GM23338 (cell line): ENCODE measurements at regions not wholly inside any gene's neighbourhood (a gene's known extent, or its start where the extent isn't known, plus 50 kb on each side); places are given as distances from the start of the nearest gene placed in this dataset.

Experiments
- ATAC-seq: fragments of 200-7000 bp; cut with Tn5 transposase; 3 replicates; pipeline ENCODE4 v1.9.1; 2020
- DNase-seq: peaks from one replicate; pipeline ENCODE4 v3.0.0-alpha.2; 2015; ENCODE audit warnings: low spot score
- H2AFZ ChIP-seq: fragments of 200-600 bp; sonication (generic); 2 replicates; pipeline ENCODE4 v1.8.0; 2016; ENCODE audit warnings: antibody characterized with exemption, mild to moderate bottlenecking, moderate library complexity
- H3F3A ChIP-seq: fragments of 200-600 bp; sonication (generic); replicated peaks from 2 replicates; pipeline ENCODE4 v1.8.0; 2017; ENCODE audit warnings: antibody characterized with exemption, mixed run types, low read depth
- H3K27ac ChIP-seq: fragments of 200-600 bp; sonication (generic); 2 replicates; pipeline ENCODE4 v1.6.1; 2016; ENCODE audit warnings: low read depth
- H3K27me3 ChIP-seq: fragments of 200-600 bp; sonication (generic); 2 replicates; pipeline ENCODE4 v1.8.0; 2016; ENCODE audit warnings: mild to moderate bottlenecking, mixed run types, moderate library complexity; ENCODE audit not compliant: insufficient read depth
- H3K36me3 ChIP-seq: fragments of 200-600 bp; sonication (generic); 2 replicates; pipeline ENCODE4 v1.8.0; 2016; ENCODE audit warnings: mild to moderate bottlenecking; ENCODE audit not compliant: insufficient read depth
- H3K4me1 ChIP-seq: fragments of 200-600 bp; sonication (generic); 2 replicates; pipeline ENCODE4 v1.8.0; 2016; ENCODE audit warnings: mild to moderate bottlenecking, moderate library complexity; ENCODE audit not compliant: insufficient read depth
- H3K4me2 ChIP-seq: fragments of 200-600 bp; sonication (generic); 2 replicates; pipeline ENCODE4 v1.7.1; 2017; ENCODE audit warnings: mixed run types
- H3K4me3 ChIP-seq: fragments of 200-600 bp; sonication (generic); 2 replicates; pipeline ENCODE4 v1.6.1; 2016; ENCODE audit warnings: mixed run types
- H3K79me2 ChIP-seq: fragments of 200-600 bp; sonication (generic); replicated peaks from 2 replicates; pipeline ENCODE4 v1.8.0; 2017; ENCODE audit warnings: mild to moderate bottlenecking; ENCODE audit not compliant: insufficient read depth
- H3K9me2 ChIP-seq: fragments of 200-600 bp; sonication (generic); 2 replicates; pipeline ENCODE4 v1.8.0; 2017; ENCODE audit not compliant: insufficient read depth
- H4K20me1 ChIP-seq: fragments of 200-600 bp; sonication (generic); replicated peaks from 2 replicates; pipeline ENCODE4 v1.8.0; 2017; ENCODE audit warnings: mild to moderate bottlenecking; ENCODE audit not compliant: insufficient read depth
- H3K27ac Mint-ChIP-seq: 2 replicates; pipeline ENCODE4 v1.8.0; 2020; ENCODE audit warnings: inconsistent platforms, mild to moderate bottlenecking, moderate library complexity, mixed read lengths
- H3K27me3 Mint-ChIP-seq: 3 replicates; pipeline ENCODE4 v1.8.0; 2022; ENCODE audit warnings: low read depth, mild to moderate bottlenecking, moderate library complexity, mixed read lengths, inconsistent platforms; ENCODE audit not compliant: insufficient read depth, poor library complexity
- H3K36me3 Mint-ChIP-seq: 3 replicates; pipeline ENCODE4 v1.8.0; 2021; ENCODE audit warnings: low read depth, mild to moderate bottlenecking, inconsistent platforms, moderate library complexity, mixed read lengths
- H3K4me1 Mint-ChIP-seq: 3 replicates; pipeline ENCODE4 v1.8.0; 2020; ENCODE audit warnings: mild to moderate bottlenecking, inconsistent platforms, mixed read lengths
- H3K4me3 Mint-ChIP-seq: 3 replicates; pipeline ENCODE4 v1.8.0; 2021; ENCODE audit warnings: moderate library complexity, mild to moderate bottlenecking, inconsistent platforms, mixed read lengths
- H3K9me3 Mint-ChIP-seq: 3 replicates; pipeline ENCODE4 v1.8.0; 2020; ENCODE audit warnings: moderate library complexity, mild to moderate bottlenecking, inconsistent platforms, mixed read lengths
- CTCF ChIP-seq, 2 experiments: fragments of 200-600 bp in 1 of 2; sonication (generic) in 1 of 2; conservative IDR thresholded peaks; 2 replicates each; pipeline versions ENCODE4 v1.5.1 to v1.6.1; 2016 to 2017; ENCODE audit warnings: antibody characterized with exemption in 2 of 2, low read depth in 2 of 2, mild to moderate bottlenecking in 2 of 2, moderate library complexity in 1 of 2
- ETS1 ChIP-seq: IDR thresholded peaks from 2 replicates; pipeline ENCODE4 v1.6.1; 2016; ENCODE audit warnings: antibody characterized with exemption
- EZH2 ChIP-seq: fragments of 200-600 bp; sonication (generic); IDR thresholded peaks from one replicate; pipeline ENCODE4 v1.8.0; 2017; ENCODE audit warnings: antibody characterized with exemption, mild to moderate bottlenecking, low read depth; ENCODE audit not compliant: unreplicated experiment
- EZH2phosphoT487 ChIP-seq: fragments of 200-600 bp; sonication (generic); IDR thresholded peaks from one replicate; pipeline ENCODE4 v1.8.1; 2018; ENCODE audit warnings: antibody characterized with exemption; ENCODE audit not compliant: unreplicated experiment
- NANOG ChIP-seq: IDR thresholded peaks from 2 replicates; pipeline ENCODE4 v1.6.1; 2016; ENCODE audit warnings: antibody characterized with exemption, borderline replicate concordance
- POLR2AphosphoS5 ChIP-seq: IDR thresholded peaks from 2 replicates; pipeline ENCODE4 v1.6.1; 2016; ENCODE audit warnings: antibody characterized with exemption, low read depth
- ZNF462 ChIP-seq: fragments of 250-450 bp; sonication (Bioruptor Pico); IDR thresholded peaks from 2 replicates; pipeline ENCODE4 v1.5.0; 2020; ENCODE audit warnings: mild to moderate bottlenecking, moderate library complexity

- H3K9me3 Mint-ChIP-seq = no peaks in the 10 kb centered on the region
- Histone ChIP-seq H3K79me2 (no peaks in the 10 kb centered on the region), H3F3A (peaks cover 4% of the 10 kb centered on the region; the same call in 1 of the 2 replicates), H3K4me1 (peaks cover 10% of the 10 kb centered on the region), H3K27ac (no peak overlapping the region), H4K20me1 (no peaks in the 10 kb centered on the region), H3K4me2 (no peak overlapping the region), H3K27me3 (peaks cover 5% of the 10 kb centered on the region; the same call in 1 of the 2 replicates), H3K9me2 (peaks cover 11% of the 10 kb centered on the region; the same call in 1 of the 2 replicates), H3K36me3 (no peaks in the 10 kb centered on the region; the same call in 1 of the 2 replicates), H2AFZ (no peak overlapping the region), H3K4me3 (no peak overlapping the region)
- no peaks in the 10 kb centered on the region for H3K36me3 Mint-ChIP-seq
- ATAC-seq (no peak), DNase-seq (no peak)
- TF ChIP-seq ETS1 (no peak), POLR2AphosphoS5 (no peak), EZH2phosphoT487 (no peak), EZH2 (no peak), CTCF (conservative IDR thresholded peaks at IDR 0.05; ENCODE audit: low read depth in 2 of 2) (no peak), NANOG (no peak), ZNF462 (no peak)
- H3K4me3 Mint-ChIP-seq = no peak overlapping the region
- peaks cover 6% of the 10 kb centered on the region for H3K4me1 Mint-ChIP-seq
- H3K27ac Mint-ChIP-seq = no peak overlapping the region
- peaks cover 10% of the 10 kb centered on the region for H3K27me3 Mint-ChIP-seq
These were observed 169.7 kb downstream of the TRIM33 start for GRCh38 chr1:114341299-114341698.
